NT2/D1 (cell line): ENCODE measurements at regions not wholly inside any gene's neighbourhood (a gene's known extent, or its start where the extent isn't known, plus 50 kb on each side); places are given as distances from the start of the nearest gene placed in this dataset.
"Not testable (repeated sequence)": the region's sequence is repeated elsewhere in the genome, so short reads cannot be mapped to it uniquely, and the experiment has no call there.

Source experiments
- SUZ12 ChIP-seq: IDR thresholded peaks from 2 replicates; pipeline ENCODE4 v1.6.1; 2011; ENCODE audit not compliant: insufficient read length, insufficient read depth; ENCODE audit errors: extremely low read depth
- YY1 ChIP-seq: IDR thresholded peaks from 2 replicates; pipeline ENCODE4 v1.6.1; 2011; ENCODE audit not compliant: insufficient read length, insufficient read depth
- ZNF274 ChIP-seq: IDR thresholded peaks from 2 replicates; pipeline ENCODE4 v1.6.1; 2011; ENCODE audit warnings: mild to moderate bottlenecking, low read depth, low read length

DNA sequence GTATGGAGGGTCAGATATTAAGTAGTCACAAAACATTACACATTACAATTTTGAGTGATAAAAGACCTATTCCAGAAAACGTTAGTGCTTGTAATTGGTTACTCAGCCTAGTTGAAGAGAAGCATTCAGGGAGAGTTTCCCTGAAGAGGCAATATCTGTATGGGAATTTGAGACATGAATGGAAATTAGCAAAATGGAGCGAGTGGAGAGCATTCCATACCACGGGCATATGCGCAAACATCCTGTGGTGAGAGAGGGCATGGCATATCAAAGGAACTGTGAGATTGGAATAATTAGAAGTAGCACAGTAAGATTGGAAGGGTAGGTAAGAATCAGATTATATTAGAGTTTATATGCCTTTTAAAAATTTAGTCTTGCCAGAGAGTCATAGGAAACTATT is 867.9 kb downstream of the PRIM2 start:
- not testable (repeated sequence) for TF ChIP-seq YY1, ZNF274, SUZ12
